ENCODE measurements at regions not wholly inside any gene's neighbourhood (a gene's known extent, or its start where the extent isn't known, plus 50 kb on each side); places are given as distances from the start of the nearest gene placed in this dataset.

DNA sequence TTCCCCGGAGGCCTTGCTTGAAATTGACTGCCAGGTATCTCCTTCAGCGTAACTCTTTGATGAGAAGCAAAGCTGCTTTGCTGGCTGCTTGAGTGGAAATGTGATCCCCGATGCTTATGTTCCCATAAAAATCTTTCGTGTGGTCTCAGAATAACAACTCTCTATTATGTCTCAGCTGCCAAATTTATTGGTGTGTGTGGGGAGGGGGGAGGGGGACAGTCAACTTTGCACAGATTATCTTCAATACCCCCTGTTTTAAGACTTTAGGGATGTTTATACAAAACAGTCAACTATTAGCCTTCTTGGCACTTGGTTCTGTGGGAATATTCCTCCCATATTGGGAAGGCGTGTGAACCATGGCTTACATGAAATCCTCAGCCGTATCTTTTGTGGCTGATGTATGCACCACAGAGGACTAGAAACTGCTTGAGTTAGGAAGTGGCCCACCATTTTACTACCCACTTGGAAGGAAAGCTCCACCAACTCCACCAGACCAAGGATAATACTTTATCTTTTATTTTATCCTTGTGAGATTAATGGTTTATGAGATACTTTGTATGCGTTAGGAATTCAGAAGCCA, 101.5 kb upstream of the SLC24A3 start:
- no peaks in the 10 kb centered on the region for H3K79me2 ChIP-seq (ENCODE audit: insufficient read depth, low read length)
- H4K20me1 ChIP-seq (ENCODE audit: insufficient read depth, low read length, poor library complexity, severe bottlenecking), result no peaks in the 10 kb centered on the region
- H3K27me3 ChIP-seq (ENCODE audit: insufficient read depth, low read length, poor library complexity, severe bottlenecking), result no peaks in the 10 kb centered on the region
- H3F3A ChIP-seq (ENCODE audit: low read depth), result no peaks in the 10 kb centered on the region
- no peaks in the 10 kb centered on the region for H3K9me2 ChIP-seq (replicated peaks; ENCODE audit: low read depth, low read length)
- no peak overlapping the region for H3K4me3 ChIP-seq (ENCODE audit: low read length, poor library complexity, severe bottlenecking)
- no peaks in the 10 kb centered on the region for H3K9me3 ChIP-seq (ENCODE audit: insufficient read depth, low read depth, low read length)
- TF ChIP-seq, protein P1, sequence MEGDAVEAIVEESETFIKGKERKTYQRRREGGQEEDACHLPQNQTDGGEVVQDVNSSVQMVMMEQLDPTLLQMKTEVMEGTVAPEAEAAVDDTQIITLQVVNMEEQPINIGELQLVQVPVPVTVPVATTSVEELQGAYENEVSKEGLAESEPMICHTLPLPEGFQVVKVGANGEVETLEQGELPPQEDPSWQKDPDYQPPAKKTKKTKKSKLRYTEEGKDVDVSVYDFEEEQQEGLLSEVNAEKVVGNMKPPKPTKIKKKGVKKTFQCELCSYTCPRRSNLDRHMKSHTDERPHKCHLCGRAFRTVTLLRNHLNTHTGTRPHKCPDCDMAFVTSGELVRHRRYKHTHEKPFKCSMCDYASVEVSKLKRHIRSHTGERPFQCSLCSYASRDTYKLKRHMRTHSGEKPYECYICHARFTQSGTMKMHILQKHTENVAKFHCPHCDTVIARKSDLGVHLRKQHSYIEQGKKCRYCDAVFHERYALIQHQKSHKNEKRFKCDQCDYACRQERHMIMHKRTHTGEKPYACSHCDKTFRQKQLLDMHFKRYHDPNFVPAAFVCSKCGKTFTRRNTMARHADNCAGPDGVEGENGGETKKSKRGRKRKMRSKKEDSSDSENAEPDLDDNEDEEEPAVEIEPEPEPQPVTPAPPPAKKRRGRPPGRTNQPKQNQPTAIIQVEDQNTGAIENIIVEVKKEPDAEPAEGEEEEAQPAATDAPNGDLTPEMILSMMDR (conservative IDR thresholded peaks at IDR 0.05; ENCODE audit: low read length), result no peak
- TF ChIP-seq EZH2phosphoT487 (IDR thresholded peaks at IDR 0.05; ENCODE audit: borderline replicate concordance), result no peak
- H3K4me1 ChIP-seq (ENCODE audit: insufficient read depth, low read length, poor library complexity, severe bottlenecking), result no peaks in the 10 kb centered on the region
- H2AFZ ChIP-seq (ENCODE audit: low read length), result no peak overlapping the region
- H3K36me3 ChIP-seq (ENCODE audit: insufficient read depth, low read length), result no peaks in the 10 kb centered on the region
- no peak overlapping the region for H3K4me2 ChIP-seq (ENCODE audit: low read depth, low read length, poor library complexity, severe bottlenecking)
- no peak overlapping the region for H3K9ac ChIP-seq (ENCODE audit: low read depth, low read length, poor library complexity, severe bottlenecking)

DNA sequence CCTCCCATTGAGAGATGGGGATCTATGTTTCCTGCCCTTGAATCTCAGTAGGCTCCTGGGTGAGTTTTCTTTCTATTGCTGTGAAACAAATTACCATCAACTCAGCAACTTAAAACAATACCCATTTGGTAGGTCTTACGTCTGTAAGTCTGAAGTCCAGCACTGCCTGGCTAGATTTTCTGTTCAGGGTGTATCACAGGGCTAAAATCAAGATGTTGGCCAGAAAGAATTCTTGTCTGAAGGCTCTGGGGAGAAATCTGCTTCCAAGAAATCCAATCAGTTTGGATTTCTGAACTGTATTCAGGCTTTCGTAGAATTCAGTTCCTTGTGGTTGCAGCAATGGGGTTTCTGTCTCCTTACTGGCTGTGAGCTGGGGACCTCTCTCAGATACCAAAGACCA, 99.6 kb upstream of the SLC24A3 start:
- no peak overlapping the region for H3K4me3 ChIP-seq (ENCODE audit: low read length, poor library complexity, severe bottlenecking)
- no peaks in the 10 kb centered on the region for H3K79me2 ChIP-seq (ENCODE audit: insufficient read depth, low read length)
- H3K9me3 ChIP-seq (ENCODE audit: insufficient read depth, low read depth, low read length), result no peaks in the 10 kb centered on the region
- no peak overlapping the region for H2AFZ ChIP-seq (ENCODE audit: low read length)
- H3K4me1 ChIP-seq (ENCODE audit: insufficient read depth, low read length, poor library complexity, severe bottlenecking), result no peaks in the 10 kb centered on the region
- no peaks in the 10 kb centered on the region for H3K27me3 ChIP-seq (ENCODE audit: insufficient read depth, low read length, poor library complexity, severe bottlenecking)
- no peaks in the 10 kb centered on the region for H3K36me3 ChIP-seq (ENCODE audit: insufficient read depth, low read length)
- TF ChIP-seq EZH2phosphoT487 (IDR thresholded peaks at IDR 0.05; ENCODE audit: borderline replicate concordance), result no peak
- TF ChIP-seq, protein P1 (conservative IDR thresholded peaks at IDR 0.05; ENCODE audit: low read length), result no peak
- H3K4me2 ChIP-seq (ENCODE audit: low read depth, low read length, poor library complexity, severe bottlenecking), result no peak overlapping the region
- H3K9me2 ChIP-seq (replicated peaks; ENCODE audit: low read depth, low read length), result no peaks in the 10 kb centered on the region
- H4K20me1 ChIP-seq (ENCODE audit: insufficient read depth, low read length, poor library complexity, severe bottlenecking), result no peaks in the 10 kb centered on the region
- no peaks in the 10 kb centered on the region for H3F3A ChIP-seq (ENCODE audit: low read depth)
- H3K9ac ChIP-seq (ENCODE audit: low read depth, low read length, poor library complexity, severe bottlenecking), result no peak overlapping the region

DNA sequence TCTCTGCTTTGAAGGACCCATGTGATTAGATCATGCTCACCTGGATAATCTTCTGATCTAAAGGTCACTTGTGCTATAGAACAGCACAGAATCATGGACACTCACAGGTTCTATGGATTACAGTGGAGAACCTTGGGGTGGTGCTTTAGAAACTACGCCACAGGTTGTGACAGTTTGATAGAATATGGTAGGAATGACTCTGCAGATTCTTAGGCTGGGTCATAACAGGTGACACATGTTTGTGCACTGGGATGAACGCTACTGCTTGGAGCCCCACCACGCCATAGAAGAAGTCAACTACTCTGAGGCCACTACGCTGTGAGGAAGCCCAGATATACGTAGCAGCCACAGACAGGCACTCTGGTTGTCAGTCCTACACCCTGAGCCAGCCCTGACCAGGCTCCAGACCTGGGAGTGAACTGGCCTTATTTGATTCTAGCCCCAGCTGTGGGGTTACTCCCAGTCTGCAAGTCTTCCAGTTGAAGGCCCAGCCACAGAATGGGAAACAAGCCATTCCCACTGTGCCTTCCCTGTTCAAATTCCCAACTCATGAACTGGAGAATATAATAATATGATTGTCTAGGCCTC, 99.0 kb upstream of the SLC24A3 start:
- no peak overlapping the region for H3K4me3 ChIP-seq (ENCODE audit: low read length, poor library complexity, severe bottlenecking)
- H3K9me2 ChIP-seq (replicated peaks; ENCODE audit: low read depth, low read length), result no peaks in the 10 kb centered on the region
- H3K4me2 ChIP-seq (ENCODE audit: low read depth, low read length, poor library complexity, severe bottlenecking), result no peak overlapping the region
- TF ChIP-seq EZH2phosphoT487 (IDR thresholded peaks at IDR 0.05; ENCODE audit: borderline replicate concordance), result no peak
- TF ChIP-seq, protein P1 (conservative IDR thresholded peaks at IDR 0.05; ENCODE audit: low read length), result no peak
- H2AFZ ChIP-seq (ENCODE audit: low read length), result no peak overlapping the region
- H4K20me1 ChIP-seq (ENCODE audit: insufficient read depth, low read length, poor library complexity, severe bottlenecking), result no peaks in the 10 kb centered on the region
- H3K9ac ChIP-seq (ENCODE audit: low read depth, low read length, poor library complexity, severe bottlenecking), result no peak overlapping the region
- no peaks in the 10 kb centered on the region for H3F3A ChIP-seq (ENCODE audit: low read depth)
- H3K9me3 ChIP-seq (ENCODE audit: insufficient read depth, low read depth, low read length), result no peaks in the 10 kb centered on the region
- no peaks in the 10 kb centered on the region for H3K36me3 ChIP-seq (ENCODE audit: insufficient read depth, low read length)
- no peaks in the 10 kb centered on the region for H3K27me3 ChIP-seq (ENCODE audit: insufficient read depth, low read length, poor library complexity, severe bottlenecking)
- no peaks in the 10 kb centered on the region for H3K79me2 ChIP-seq (ENCODE audit: insufficient read depth, low read length)
- H3K4me1 ChIP-seq (ENCODE audit: insufficient read depth, low read length, poor library complexity, severe bottlenecking), result no peaks in the 10 kb centered on the region

Measured in Loucy (cell line).